HEK293 (cell line): ENCODE measurements at regions not wholly inside any gene's neighbourhood (a gene's known extent, or its start where the extent isn't known, plus 50 kb on each side); places are given as distances from the start of the nearest gene placed in this dataset.

Source experiments
- CTCF ChIA-PET: fragments of 350-600 bp; formaldehyde crosslinking; extraction: SDS; loops from one replicate; lab custom pipeline; 2021; ENCODE audit warnings: antibody characterized with exemption; lab: Yijun Ruan, JAX
- POLR2A ChIA-PET: fragments of 300-600 bp; formaldehyde crosslinking; extraction: SDS; loops from one replicate; lab custom pipeline; 2020; ENCODE audit warnings: antibody characterized with exemption, inconsistent platforms; lab: Yijun Ruan, JAX
- H3K27ac ChIP-seq: fragments of 200-500 bp; sonication (Bioruptor generic); 2 replicates; pipeline ENCODE4 v1.5.1; 2014; ENCODE audit warnings: low read depth, low read length, control low read depth, inconsistent platforms; ENCODE audit errors: extremely low read depth
- H3K36me3 ChIP-seq, 2 experiments: fragments of 200-500 bp in 1 of 2; sonication (Bioruptor generic) in 1 of 2; 1 replicate in 1 of 2; 2 replicates in 1 of 2; pipeline ENCODE4 v1.5.1; 2014 to 2017; ENCODE audit warnings: inconsistent platforms in 2 of 2, low read length in 2 of 2; ENCODE audit not compliant: control insufficient read depth in 2 of 2, insufficient read depth in 1 of 2
- H3K4me1 ChIP-seq: fragments of 200-500 bp; sonication (Bioruptor generic); 2 replicates; pipeline ENCODE4 v1.5.1; 2014; ENCODE audit warnings: mild to moderate bottlenecking, low read length, inconsistent platforms; ENCODE audit not compliant: control insufficient read depth, insufficient read depth
- H3K4me3 ChIP-seq: 2 replicates; pipeline ENCODE4 v1.5.1; 2011; ENCODE audit warnings: low read depth, mild to moderate bottlenecking, control low read depth, low read length, moderate library complexity
- H3K9me3 ChIP-seq: fragments of 200-500 bp; sonication (Bioruptor generic); 2 replicates; pipeline ENCODE4 v1.5.1; 2014; ENCODE audit warnings: low read depth, low read length, inconsistent platforms; ENCODE audit not compliant: control insufficient read depth, insufficient read depth
- AEBP2 ChIP-seq: fragments of 450-650 bp; formaldehyde crosslinking; IDR thresholded peaks from 2 replicates; pipeline ENCODE4 v1.5.1; 2016; ENCODE audit warnings: missing biosample characterization, missing genetic modification characterization, borderline replicate concordance
- CTCF ChIP-seq: fragments of 450-650 bp; formaldehyde crosslinking; IDR thresholded peaks from 2 replicates; pipeline ENCODE4 v1.5.1; 2016; ENCODE audit warnings: missing biosample characterization, missing genetic modification characterization
- EGR2 ChIP-seq: fragments of 450-650 bp; formaldehyde crosslinking; IDR thresholded peaks from 2 replicates; pipeline ENCODE4 v1.5.1; 2016; ENCODE audit warnings: low read depth, missing biosample characterization, missing genetic modification characterization
- GLIS1 ChIP-seq: fragments of 450-650 bp; formaldehyde crosslinking; IDR thresholded peaks from 2 replicates; pipeline ENCODE4 v1.5.1; 2016; ENCODE audit warnings: missing biosample characterization, missing genetic modification characterization
- HOXC10 ChIP-seq: sonication (generic); formaldehyde crosslinking; IDR thresholded peaks from 2 replicates; pipeline ENCODE4 v1.8.1; 2023; ENCODE audit warnings: mild to moderate bottlenecking, missing genetic modification reagents
- PRDM4 ChIP-seq: fragments of 450-650 bp; formaldehyde crosslinking; IDR thresholded peaks from 2 replicates; pipeline ENCODE4 v1.5.1; 2017; ENCODE audit warnings: missing biosample characterization, missing genetic modification characterization
- YY2 ChIP-seq: fragments of 450-650 bp; formaldehyde crosslinking; IDR thresholded peaks from 2 replicates; pipeline ENCODE4 v1.5.1; 2016; ENCODE audit warnings: missing biosample characterization, missing genetic modification characterization
- ZFHX2 ChIP-seq: fragments of 450-650 bp; formaldehyde crosslinking; conservative IDR thresholded peaks from 2 replicates; pipeline ENCODE4 v1.5.1; 2016; ENCODE audit warnings: missing biosample characterization, missing genetic modification characterization
- ZFP69B ChIP-seq: fragments of 450-650 bp; formaldehyde crosslinking; IDR thresholded peaks from 2 replicates; pipeline ENCODE4 v1.5.1; 2016; ENCODE audit warnings: missing biosample characterization, missing genetic modification characterization
- ZNF148 ChIP-seq: fragments of 450-650 bp; formaldehyde crosslinking; IDR thresholded peaks from 2 replicates; pipeline ENCODE4 v1.5.0; 2017; ENCODE audit warnings: missing biosample characterization, missing genetic modification characterization, borderline replicate concordance
- ZNF18 ChIP-seq: fragments of 450-650 bp; formaldehyde crosslinking; IDR thresholded peaks from 2 replicates; pipeline ENCODE4 v1.5.1; 2016; ENCODE audit warnings: missing biosample characterization, missing genetic modification characterization
- ZNF2 ChIP-seq: fragments of 450-650 bp; formaldehyde crosslinking; IDR thresholded peaks from 2 replicates; pipeline ENCODE4 v1.5.1; 2016; ENCODE audit warnings: missing biosample characterization, missing genetic modification characterization
- ZNF433 ChIP-seq: fragments of 450-650 bp; formaldehyde crosslinking; IDR thresholded peaks from 2 replicates; pipeline ENCODE4 v1.5.1; 2016; ENCODE audit warnings: missing biosample characterization, missing genetic modification characterization, low read depth
- ZNF488 ChIP-seq: fragments of 450-650 bp; formaldehyde crosslinking; IDR thresholded peaks from 2 replicates; pipeline ENCODE4 v1.5.1; 2016; ENCODE audit warnings: missing biosample characterization, missing genetic modification characterization
- ZNF561 ChIP-seq: fragments of 450-650 bp; IDR thresholded peaks from 2 replicates; pipeline ENCODE4 v1.5.1; 2018; ENCODE audit warnings: missing biosample characterization, missing genetic modification characterization, borderline replicate concordance
- ZNF571 ChIP-seq: fragments of 450-650 bp; formaldehyde crosslinking; IDR thresholded peaks from 2 replicates; pipeline ENCODE4 v1.5.0; 2017; ENCODE audit warnings: missing biosample characterization, missing genetic modification characterization
- ZNF600 ChIP-seq: fragments of 450-650 bp; formaldehyde crosslinking; IDR thresholded peaks from 2 replicates; pipeline ENCODE4 v1.5.1; 2016; ENCODE audit warnings: missing biosample characterization, missing genetic modification characterization
- ZNF660 ChIP-seq: fragments of 450-650 bp; IDR thresholded peaks from 2 replicates; pipeline ENCODE4 v1.5.1; 2018; ENCODE audit warnings: missing biosample characterization, mild to moderate bottlenecking, missing genetic modification characterization
- ZNF768 ChIP-seq: fragments of 450-650 bp; formaldehyde crosslinking; IDR thresholded peaks from 2 replicates; pipeline ENCODE4 v1.5.1; 2018; ENCODE audit warnings: missing biosample characterization, mild to moderate bottlenecking, missing genetic modification characterization
- ZNF777 ChIP-seq: fragments of 450-650 bp; formaldehyde crosslinking; IDR thresholded peaks from 2 replicates; pipeline ENCODE4 v1.5.1; 2017; ENCODE audit warnings: missing biosample characterization, missing genetic modification characterization, borderline replicate concordance
- ZNF843 ChIP-seq: fragments of 450-650 bp; formaldehyde crosslinking; IDR thresholded peaks from 2 replicates; pipeline ENCODE4 v1.5.1; 2016; ENCODE audit warnings: missing biosample characterization, missing genetic modification characterization

GRCh38 chr1:57544345-57544744 is 120.5 kb upstream of the DAB1 start:
- H3K27ac ChIP-seq = no peak overlapping the region
- CTCF ChIA-PET = no interaction called here

GRCh38 chr1:57536749-57537423 is 113.0 kb upstream of the DAB1 start:
- Histone ChIP-seq H3K27ac (no peak overlapping the region), H3K4me1 (no peaks in the 10 kb centered on the region), H3K4me3 (no peak overlapping the region), H3K9me3 (no peaks in the 10 kb centered on the region), H3K36me3 (no peaks in the 10 kb centered on the region)
- TF ChIP-seq ZNF843 (no peak), ZNF768 (tag by site-specific recombination) (no peak), PRDM4 (no peak), ZNF660 (no peak), ZNF18 (tag by site-specific recombination) (no peak), ZNF561 (tag by site-specific recombination) (no peak), GLIS1 (tag by site-specific recombination) (no peak)
- ChIA-PET POLR2A (no interaction called here), CTCF (interaction anchor here (0.6 kb wide), 1 partner anchor 17 kb away, joined by 3 read pairs; no protein-coding TSS in a partner anchor)

More at GRCh38 chr1:57544345-57544744, 120.5 kb upstream of the DAB1 start:
- no peak overlapping the region for H3K4me3 ChIP-seq
- H3K36me3 ChIP-seq = no peaks in the 10 kb centered on the region
- no peak for TF ChIP-seq YY2 (tag by site-specific recombination)
- peak; percentile 67 for TF ChIP-seq ZFHX2 (tag by site-specific recombination)
- TF ChIP-seq CTCF (tag by site-specific recombination) = no peak
- no peak for TF ChIP-seq ZFP69B (tag by site-specific recombination)
- no peak for TF ChIP-seq ZNF600 (tag by site-specific recombination)
- TF ChIP-seq ZNF571 (tag by site-specific recombination) = no peak
- TF ChIP-seq ZNF488 (tag by site-specific recombination) = no peak
- no peak for TF ChIP-seq ZNF777
- no peak for TF ChIP-seq ZNF148 (tag by site-specific recombination)
- TF ChIP-seq EGR2 (tag by site-specific recombination) = peak; percentile 68; the same call in 1 of the 2 replicates
- no peak for TF ChIP-seq HOXC10 (CRISPR knock-in tag)
- TF ChIP-seq AEBP2 (tag by site-specific recombination) = no peak
- no peak for TF ChIP-seq ZNF433 (tag by site-specific recombination)
- TF ChIP-seq ZNF2 (tag by site-specific recombination) = no peak
- H3K4me1 ChIP-seq = no peaks in the 10 kb centered on the region
- POLR2A ChIA-PET = no interaction called here
- H3K9me3 ChIP-seq = no peaks in the 10 kb centered on the region
